IPS-15b (cell line): ENCODE measurements at regions not wholly inside any gene's neighbourhood (a gene's known extent, or its start where the extent isn't known, plus 50 kb on each side); places are given as distances from the start of the nearest gene placed in this dataset.

Experiments used
- H3K27me3 ChIP-seq: one replicate; pipeline ENCODE4 v1.6.1; 2013; ENCODE audit warnings: low read length; ENCODE audit not compliant: control insufficient read depth, insufficient read depth
- H3K36me3 ChIP-seq: one replicate; pipeline ENCODE4 v1.6.1; 2013; ENCODE audit warnings: low read length; ENCODE audit not compliant: control insufficient read depth, insufficient read depth
- H3K4me1 ChIP-seq: one replicate; pipeline ENCODE4 v1.6.1; 2013; ENCODE audit warnings: mild to moderate bottlenecking, low read length; ENCODE audit not compliant: control insufficient read depth, insufficient read depth
- H3K4me3 ChIP-seq: one replicate; pipeline ENCODE4 v1.5.1; 2013; ENCODE audit warnings: low read depth, low read length
- H3K9ac ChIP-seq: one replicate; pipeline ENCODE4 v1.6.1; 2013; ENCODE audit warnings: low read depth, mild to moderate bottlenecking, low read length
- H3K9me3 ChIP-seq: one replicate; pipeline ENCODE4 v1.6.1; 2013; ENCODE audit warnings: mild to moderate bottlenecking, low read length; ENCODE audit not compliant: control insufficient read depth, insufficient read depth

DNA sequence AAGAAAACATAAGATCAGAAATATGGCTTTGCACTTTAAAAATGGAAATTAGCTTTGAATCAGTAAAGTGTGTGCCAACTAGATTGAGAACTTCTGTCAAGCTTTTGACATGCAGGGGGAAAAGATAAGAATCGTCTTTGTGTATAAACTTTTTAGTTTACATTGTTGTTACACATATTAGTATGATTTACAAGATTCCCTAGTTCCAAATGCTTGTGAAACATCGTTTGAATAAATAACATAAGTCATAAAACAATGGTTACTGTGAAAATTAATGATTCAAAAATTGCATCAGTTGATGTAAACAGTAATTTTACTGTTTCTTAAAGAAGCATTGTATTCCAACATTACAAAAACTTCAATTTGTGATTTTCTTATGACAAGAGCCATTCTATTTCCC is 207.6 kb upstream of the MTPN start:
- no peaks in the 10 kb centered on the region for H3K27me3 ChIP-seq
- no peaks in the 10 kb centered on the region for H3K36me3 ChIP-seq
- H3K4me3 ChIP-seq = no peak overlapping the region
- H3K4me1 ChIP-seq = no peaks in the 10 kb centered on the region
- H3K9ac ChIP-seq = no peak overlapping the region
- no peaks in the 10 kb centered on the region for H3K9me3 ChIP-seq

GRCh38 chr7:136183981-136184380 is 206.8 kb upstream of the MTPN start:
- Histone ChIP-seq H3K4me3 (no peak overlapping the region), H3K36me3 (no peaks in the 10 kb centered on the region), H3K9ac (no peak overlapping the region), H3K4me1 (no peaks in the 10 kb centered on the region), H3K27me3 (no peaks in the 10 kb centered on the region), H3K9me3 (no peaks in the 10 kb centered on the region)

DNA sequence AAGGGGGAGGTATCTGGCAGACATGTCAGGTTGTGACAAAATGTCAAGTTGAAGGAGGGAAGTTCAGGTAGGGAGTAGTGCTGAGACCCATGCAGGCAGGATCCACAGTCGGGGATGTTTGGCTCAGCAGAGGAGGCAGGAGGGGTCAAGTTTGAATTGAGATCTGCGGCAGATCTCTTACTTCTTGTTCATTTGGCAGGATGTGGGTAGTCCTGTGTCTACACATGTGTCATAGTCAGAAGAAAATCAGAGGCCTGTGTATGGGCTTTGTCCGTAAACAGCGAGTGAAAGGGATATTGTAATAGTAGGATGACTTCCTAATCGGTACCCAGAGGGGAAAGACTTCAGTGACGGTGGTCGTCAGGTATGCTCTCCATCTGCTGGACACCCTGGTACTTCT is 203.8 kb upstream of the MTPN start:
- Histone ChIP-seq H3K9ac (no peak overlapping the region), H3K27me3 (no peaks in the 10 kb centered on the region), H3K4me1 (no peaks in the 10 kb centered on the region), H3K36me3 (no peaks in the 10 kb centered on the region), H3K4me3 (no peak overlapping the region), H3K9me3 (no peaks in the 10 kb centered on the region)

GRCh38 chr7:136179851-136180721 is 202.9 kb upstream of the MTPN start:
- H3K36me3 ChIP-seq = no peaks in the 10 kb centered on the region
- no peak overlapping the region for H3K9ac ChIP-seq
- H3K4me1 ChIP-seq = no peaks in the 10 kb centered on the region
- no peaks in the 10 kb centered on the region for H3K9me3 ChIP-seq
- no peak overlapping the region for H3K4me3 ChIP-seq
- no peaks in the 10 kb centered on the region for H3K27me3 ChIP-seq

- no peak overlapping the region for H3K9ac ChIP-seq
- no peak overlapping the region for H3K4me3 ChIP-seq
- no peaks in the 10 kb centered on the region for H3K27me3 ChIP-seq
- no peaks in the 10 kb centered on the region for H3K9me3 ChIP-seq
- H3K36me3 ChIP-seq = no peaks in the 10 kb centered on the region
- no peaks in the 10 kb centered on the region for H3K4me1 ChIP-seq
Measured at GRCh38 chr7:136179154-136179553, 202.0 kb upstream of the MTPN start.

DNA sequence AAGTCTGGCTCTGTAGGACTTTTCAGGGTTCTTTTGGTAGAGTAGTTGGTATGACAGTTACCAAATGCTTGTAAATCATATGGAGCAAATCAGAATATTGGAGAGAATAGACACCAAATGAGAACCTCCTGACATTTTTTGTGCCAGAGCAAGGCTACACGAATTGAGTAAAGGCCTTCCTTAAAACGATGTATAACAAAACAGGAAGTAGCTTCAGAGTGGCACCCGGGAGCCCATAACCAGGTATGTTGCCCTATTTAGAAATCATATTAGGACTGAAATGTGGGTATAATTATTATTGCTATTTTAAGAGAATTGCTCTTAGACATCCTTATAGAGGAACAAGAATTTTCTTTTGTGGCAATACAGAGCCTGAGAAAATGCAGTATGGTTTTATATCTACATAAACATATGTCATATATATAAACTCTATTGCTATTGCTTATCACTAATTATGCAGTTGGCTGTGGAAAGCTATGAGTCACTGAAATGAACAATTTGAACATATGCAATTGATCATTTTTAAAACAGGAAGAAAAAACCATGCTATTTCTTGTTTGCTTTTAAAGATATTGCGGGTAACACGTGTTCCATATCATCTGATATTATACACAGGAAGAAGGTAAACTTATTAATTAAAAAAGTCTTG is 197.4 kb upstream of the MTPN start:
- no peaks in the 10 kb centered on the region for H3K27me3 ChIP-seq
- no peak overlapping the region for H3K4me3 ChIP-seq
- no peaks in the 10 kb centered on the region for H3K4me1 ChIP-seq
- no peaks in the 10 kb centered on the region for H3K9me3 ChIP-seq
- H3K36me3 ChIP-seq = no peaks in the 10 kb centered on the region
- H3K9ac ChIP-seq = no peak overlapping the region

DNA sequence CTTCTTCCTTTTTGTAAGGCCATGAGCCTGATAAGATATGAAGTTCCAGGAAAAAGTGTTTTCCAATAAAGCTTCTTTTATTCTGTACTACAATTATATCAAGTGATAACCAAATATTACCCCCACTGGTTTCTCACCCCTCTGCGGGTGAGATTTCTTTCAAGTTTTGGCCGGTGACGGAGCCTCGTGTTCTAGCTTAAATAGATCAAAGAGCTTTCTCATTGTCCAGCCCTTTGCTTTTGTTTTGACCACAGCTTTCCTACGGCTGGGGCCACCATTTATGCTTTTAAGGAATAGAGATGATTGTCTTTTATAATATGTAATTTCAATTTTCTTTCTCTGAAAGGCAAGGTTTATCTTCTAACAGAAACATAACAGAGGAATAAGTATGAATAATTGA is 196.7 kb upstream of the MTPN start:
- Histone ChIP-seq H3K9ac (no peak overlapping the region), H3K9me3 (no peaks in the 10 kb centered on the region), H3K36me3 (no peaks in the 10 kb centered on the region), H3K4me1 (no peaks in the 10 kb centered on the region), H3K27me3 (no peaks in the 10 kb centered on the region), H3K4me3 (no peak overlapping the region)

- Histone ChIP-seq H3K9ac (no peak overlapping the region), H3K4me1 (no peaks in the 10 kb centered on the region), H3K4me3 (no peak overlapping the region), H3K9me3 (no peaks in the 10 kb centered on the region), H3K36me3 (no peaks in the 10 kb centered on the region), H3K27me3 (no peaks in the 10 kb centered on the region)
Measured at GRCh38 chr7:136171233-136171632, 194.1 kb upstream of the MTPN start.

DNA sequence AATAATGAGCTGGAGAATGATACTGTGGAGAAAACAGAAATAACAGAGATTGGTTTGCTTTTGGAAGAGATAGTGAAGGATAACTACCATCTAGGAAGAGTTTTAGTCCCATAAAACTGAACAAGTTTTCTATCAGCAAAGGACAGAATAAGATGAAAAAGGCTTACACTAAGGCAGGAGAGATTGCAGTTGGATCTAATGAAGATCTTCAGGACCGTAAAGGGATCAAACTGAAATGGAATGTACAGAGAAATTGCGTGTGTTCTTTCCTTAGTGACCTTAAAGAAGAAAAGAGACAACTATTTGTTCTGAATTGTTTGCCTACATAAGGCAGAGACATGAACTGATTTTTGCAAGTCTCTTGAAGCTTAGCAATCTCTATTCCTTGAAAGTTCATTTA is 191.7 kb upstream of the MTPN start:
- Histone ChIP-seq H3K4me1 (no peaks in the 10 kb centered on the region), H3K9me3 (no peaks in the 10 kb centered on the region), H3K36me3 (no peaks in the 10 kb centered on the region), H3K27me3 (no peaks in the 10 kb centered on the region), H3K4me3 (no peak overlapping the region), H3K9ac (no peak overlapping the region)

GRCh38 chr7:136167991-136168390 is 190.8 kb upstream of the MTPN start:
- Histone ChIP-seq H3K9ac (no peak overlapping the region), H3K9me3 (no peaks in the 10 kb centered on the region), H3K4me1 (no peaks in the 10 kb centered on the region), H3K36me3 (no peaks in the 10 kb centered on the region), H3K27me3 (no peaks in the 10 kb centered on the region), H3K4me3 (no peak overlapping the region)

GRCh38 chr7:136166521-136166920 is 189.4 kb upstream of the MTPN start:
- Histone ChIP-seq H3K36me3 (no peaks in the 10 kb centered on the region), H3K4me3 (no peak overlapping the region), H3K9me3 (no peaks in the 10 kb centered on the region), H3K4me1 (no peaks in the 10 kb centered on the region), H3K9ac (no peak overlapping the region), H3K27me3 (no peaks in the 10 kb centered on the region)

GRCh38 chr7:136163340-136163801 is 186.2 kb upstream of the MTPN start:
- Histone ChIP-seq H3K27me3 (no peaks in the 10 kb centered on the region), H3K4me1 (no peaks in the 10 kb centered on the region), H3K9ac (no peak overlapping the region), H3K4me3 (no peak overlapping the region), H3K36me3 (no peaks in the 10 kb centered on the region), H3K9me3 (no peaks in the 10 kb centered on the region)
